K562 (cell line): ENCODE measurements at regions not wholly inside any gene's neighbourhood (a gene's known extent, or its start where the extent isn't known, plus 50 kb on each side); places are given as distances from the start of the nearest gene placed in this dataset.

Source experiments
- ATAC-seq: fragments of 200-7000 bp; cut with Tn5 transposase; 3 replicates; pipeline ENCODE4 v1.9.1; 2020; ENCODE audit warnings: moderate library complexity
- BruUV-seq: library from RNA; stranded (reverse); fragments of 400-500 nt; replicated peaks from 2 replicates; lab custom pipeline; 2021; lab: Mats Ljungman, UMichigan
- CTCF ChIA-PET: fragments of 300-600 bp; formaldehyde crosslinking; extraction: SDS; loops from one replicate; lab custom pipeline; 2021; ENCODE audit warnings: low intra/inter-chr PET ratio; lab: Yijun Ruan, JAX
- POLR2A ChIA-PET: fragments of 300-600, 350-650 bp; sonication (Branson Sonifier 250); formaldehyde crosslinking; extraction: SDS; loops from one replicate; lab custom pipeline; 2021; ENCODE audit warnings: antibody characterized with exemption, inconsistent platforms; lab: Yijun Ruan, JAX
- DNase-seq, 4 experiments: peaks; one replicate each; pipeline versions ENCODE4 v3.0.0 to v3.0.0-alpha.2; 2011 to 2018; ENCODE audit warnings: low spot score in 3 of 4, mixed read lengths in 3 of 4; ENCODE audit errors: extremely low read depth in 1 of 4
- FAIRE-seq: peaks from 2 replicates; lab custom pipeline; 2011; peaks lifted over from hg19 to GRCh38; lab: Jason Lieb, UNC
- H2AFZ ChIP-seq: 2 replicates; pipeline ENCODE4 v1.6.0; 2011; ENCODE audit warnings: low read depth, low read length, control low read depth, inconsistent platforms
- H3K27ac ChIP-seq: fragments of 200-600 bp; 3 replicates; pipeline ENCODE4 v1.8.0; 2011; ENCODE audit warnings: low read depth, mild to moderate bottlenecking, control low read depth, inconsistent platforms, low read length, moderate library complexity, mixed read lengths; ENCODE audit errors: extremely low read depth
- H3K27me3 ChIP-seq, 2 experiments: fragments of 300-600 bp in 1 of 2; 2 replicates in 1 of 2; 3 replicates in 1 of 2; pipeline versions ENCODE4 v1.6.0 to v1.8.0; 2011; ENCODE audit warnings: inconsistent platforms in 2 of 2, low read length in 2 of 2, mild to moderate bottlenecking in 1 of 2, mixed read lengths in 1 of 2, moderate library complexity in 1 of 2; ENCODE audit not compliant: control insufficient read depth in 2 of 2, insufficient read depth in 2 of 2
- H3K36me3 ChIP-seq: fragments of 300-600 bp; 3 replicates; pipeline ENCODE4 v1.8.0; 2011; ENCODE audit warnings: mild to moderate bottlenecking, low read length, inconsistent platforms; ENCODE audit not compliant: control insufficient read depth, insufficient read depth
- H3K4me1 ChIP-seq, 2 experiments: fragments of 200-600 bp in 1 of 2; replicated peaks in 1 of 2; 2 replicates in 1 of 2; 3 replicates in 1 of 2; pipeline versions ENCODE4 v1.5.1 to v1.8.0; 2011; ENCODE audit warnings: inconsistent platforms in 2 of 2, low read length in 2 of 2, mild to moderate bottlenecking in 1 of 2, mixed read lengths in 1 of 2, moderate library complexity in 1 of 2; ENCODE audit not compliant: control insufficient read depth in 2 of 2, insufficient read depth in 2 of 2
- H3K4me2 ChIP-seq: 2 replicates; pipeline ENCODE4 v1.6.1; 2011; ENCODE audit warnings: low read length, control low read depth, inconsistent platforms, mixed read lengths; ENCODE audit not compliant: insufficient read depth
- H3K4me3 ChIP-seq: fragments of 200-600 bp; sonication (generic), shearing (Covaris generic); 2 replicates; pipeline ENCODE4 v1.5.1; 2016; ENCODE audit warnings: control low read depth, inconsistent platforms
- H3K79me2 ChIP-seq: fragments of 200-600 bp; 3 replicates; pipeline ENCODE4 v1.8.0; 2011; ENCODE audit warnings: low read length, inconsistent platforms; ENCODE audit not compliant: control insufficient read depth, insufficient read depth
- H3K9ac ChIP-seq, 2 experiments: 2 replicates each; pipeline versions ENCODE4 v1.6.0 to v1.6.1; 2011; ENCODE audit warnings: low read depth in 2 of 2, low read length in 2 of 2, control low read depth in 1 of 2, inconsistent platforms in 1 of 2, mild to moderate bottlenecking in 1 of 2, mixed read lengths in 1 of 2; ENCODE audit not compliant: insufficient read depth in 1 of 2
- H3K9me1 ChIP-seq: one replicate; pipeline ENCODE4 v1.6.0; 2011; ENCODE audit warnings: inconsistent platforms, mild to moderate bottlenecking, low read length, moderate library complexity; ENCODE audit not compliant: control insufficient read depth, insufficient read depth
- H3K9me3 ChIP-seq: replicated peaks from 2 replicates; pipeline ENCODE4 v1.5.1; 2011; ENCODE audit warnings: low read depth, low read length, inconsistent platforms; ENCODE audit not compliant: control insufficient read depth, insufficient read depth
- H4K20me1 ChIP-seq: replicated peaks from 2 replicates; pipeline ENCODE4 v1.6.1; 2011; ENCODE audit warnings: low read length, inconsistent platforms, mixed read lengths; ENCODE audit not compliant: control insufficient read depth, insufficient read depth
- BHLHE40 ChIP-seq: IDR thresholded peaks from 2 replicates; pipeline ENCODE4 v1.6.1; 2011; ENCODE audit warnings: low read length, improper control_type of control experiment
- HNRNPL ChIP-seq: fragments of 200-400 bp; formaldehyde crosslinking; IDR thresholded peaks from 2 replicates; pipeline ENCODE4 v1.6.1; 2017; ENCODE audit warnings: low read depth, mild to moderate bottlenecking, low read length
- LARP7 ChIP-seq: fragments of 450-650 bp; IDR thresholded peaks from 2 replicates; pipeline ENCODE4 v1.6.1; 2016
- MEF2D ChIP-seq: conservative IDR thresholded peaks from 2 replicates; pipeline ENCODE4 v1.6.1; 2016; ENCODE audit warnings: low read depth, missing genetic modification characterization, missing compliant biosample characterization
- MXI1 ChIP-seq: IDR thresholded peaks from 2 replicates; pipeline ENCODE4 v1.6.1; 2011; ENCODE audit warnings: low read depth, mild to moderate bottlenecking, improper control_type of control experiment, low read length
- NR0B1 ChIP-seq: fragments of 450-650 bp; IDR thresholded peaks from one replicate; pipeline ENCODE4 v1.6.1; 2018; ENCODE audit warnings: mild to moderate bottlenecking, moderate library complexity; ENCODE audit not compliant: partially characterized antibody
- NR3C1 ChIP-seq: sonication (generic); formaldehyde crosslinking; IDR thresholded peaks from 2 replicates; pipeline ENCODE4 v1.8.1; 2022; ENCODE audit warnings: missing genetic modification reagents
- UBTF ChIP-seq, 2 experiments: IDR thresholded peaks; 2 replicates each; pipeline ENCODE4 v1.6.1; 2012; ENCODE audit warnings: improper control_type of control experiment in 2 of 2, low read depth in 2 of 2, low read length in 2 of 2, borderline replicate concordance in 1 of 2
- ZBTB34 ChIP-seq: fragments of 250-450 bp; sonication (Bioruptor Pico); IDR thresholded peaks from 2 replicates; pipeline ENCODE4 v1.8.0; 2021; ENCODE audit warnings: mild to moderate bottlenecking, moderate library complexity
- WGBS: fragments of 100-300 bp; shearing (Covaris generic); methylation state at CpG from one replicate; pipeline ENCODE4 v1.1.6; 2016; ENCODE audit warnings: low coverage, mixed read lengths; ENCODE audit not compliant: insufficient coverage; ENCODE audit errors: missing lambda C conversion rate; 5-methylcytosine and 5-hydroxymethylcytosine counted together
- in situ Hi-C: fragments of 300-500 bp; cut with MboI; formaldehyde crosslinking; loops from 4 replicates; pipeline ENCODE4 v1.15.0; 2018; ENCODE audit warnings: inconsistent platforms, mixed read lengths
- intact Hi-C: fragments of 100-400 bp; cut with micrococcal nuclease; formaldehyde crosslinking; loops from 2 replicates; pipeline ENCODE4 v1.14.2; 2022

- no TSS peak for BruUV-seq
- Histone ChIP-seq H3K4me1 (peaks cover 0 to 8% of the 10 kb centered on the region in 2 experiments; a peak in 3 of 5 replicates), H3K4me2 (no peak overlapping the region), H3K27ac (no peak overlapping the region), H3K79me2 (no peaks in the 10 kb centered on the region), H3K9me3 (no peaks in the 10 kb centered on the region), H3K27me3 (peaks cover 19 to 22% of the 10 kb centered on the region in 2 experiments; a peak in 4 of 5 replicates), H2AFZ (no peak overlapping the region), H3K9ac (no peak overlapping the region), H4K20me1 (no peaks in the 10 kb centered on the region), H3K36me3 (no peaks in the 10 kb centered on the region), H3K9me1 (no peaks in the 10 kb centered on the region), H3K4me3 (no peak overlapping the region)
- in situ Hi-C loops = no loop called here
- ATAC-seq = no peak
- FAIRE-seq = no peak
- intact Hi-C loops = no loop called here
- WGBS = 7% methylated on average over 12 of the region's 12 CpGs
- TF ChIP-seq LARP7 (no peak), MEF2D (tag) (no peak), NR0B1 (no peak)
- CTCF ChIA-PET = no interaction called here
- POLR2A ChIA-PET = no interaction called here
- no peak for DNase-seq
Observed at GRCh38 chr2:47697000-47697601, 85.8 kb upstream of the MSH6 start.

- Histone ChIP-seq H3K9me3 (no peaks in the 10 kb centered on the region), H3K27me3 (peaks cover 19 to 22% of the 10 kb centered on the region in 2 experiments; a peak in 4 of 5 replicates), H3K4me1 (peaks cover 0 to 8% of the 10 kb centered on the region in 2 experiments; a peak in 3 of 5 replicates), H3K79me2 (no peaks in the 10 kb centered on the region), H3K27ac (no peak overlapping the region), H3K36me3 (no peaks in the 10 kb centered on the region), H3K4me3 (no peak overlapping the region), H2AFZ (no peak overlapping the region), H3K9ac (no peak overlapping the region), H3K4me2 (no peak overlapping the region), H3K9me1 (no peaks in the 10 kb centered on the region), H4K20me1 (no peaks in the 10 kb centered on the region)
- DNase-seq = no peak
- ChIA-PET CTCF (no interaction called here), POLR2A (no interaction called here)
- intact Hi-C loops (no loop called here), in situ Hi-C loops (no loop called here)
- ATAC-seq = no peak
- WGBS = 0% methylated on average over 1 of the region's 1 CpG
- no peak for FAIRE-seq
- no TSS peak for BruUV-seq
- TF ChIP-seq NR3C1 (no peak), UBTF (IDR thresholded peaks at IDR 0.05; ENCODE audit: borderline replicate concordance in 1 of 2, low read depth in 2 of 2, low read length in 2 of 2) (no peak), HNRNPL (no peak), ZBTB34 (CRISPR knock-in tag) (no peak), MXI1 (no peak), BHLHE40 (no peak)
Observed at GRCh38 chr2:47696478-47696831, 86.5 kb upstream of the MSH6 start.
